ENCODE measurements at regions not wholly inside any gene's neighbourhood (a gene's known extent, or its start where the extent isn't known, plus 50 kb on each side); places are given as distances from the start of the nearest gene placed in this dataset.

DNA sequence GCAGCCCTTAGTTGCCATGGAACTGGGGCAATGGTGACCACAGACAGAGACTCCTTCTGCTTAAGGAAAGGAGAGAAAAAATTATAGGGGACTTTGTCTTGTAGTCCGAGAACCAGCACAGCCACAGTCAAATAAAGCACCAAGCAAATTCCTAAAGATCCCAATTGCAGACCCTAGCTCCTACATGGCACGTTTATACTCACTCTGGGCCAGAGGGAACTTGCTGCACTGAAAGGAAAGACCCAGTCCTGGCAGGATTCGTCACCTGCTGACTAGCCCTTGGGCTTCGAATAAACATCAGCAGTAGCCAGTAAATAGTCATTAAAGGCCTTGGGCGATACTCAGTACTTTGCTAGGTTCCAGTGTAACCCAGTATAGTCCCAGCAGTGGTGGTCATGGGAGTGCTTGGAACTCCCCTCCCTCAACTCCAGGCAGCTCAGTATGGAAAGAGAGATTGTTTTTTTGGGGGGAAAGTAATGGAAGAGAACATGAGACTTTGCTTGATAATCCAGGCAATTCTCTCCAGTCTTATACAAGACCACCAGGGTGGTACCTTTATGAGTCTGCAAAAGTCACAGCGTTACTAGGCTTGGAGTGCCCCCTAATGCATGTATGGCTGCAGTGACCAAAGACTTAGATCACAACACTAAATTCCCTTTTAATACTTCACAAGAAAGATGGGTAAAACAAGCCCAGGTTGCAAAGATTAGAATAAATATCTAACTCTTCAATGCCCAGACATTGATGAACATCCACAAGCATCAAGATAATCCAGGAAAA is 66.4 kb upstream of the AGTR1 start:
- no peaks in the 10 kb centered on the region for H3K4me1 ChIP-seq (ENCODE audit: insufficient read depth, low read length)
- no peaks in the 10 kb centered on the region for H3K9me3 ChIP-seq (ENCODE audit: low read length)
- no peak overlapping the region for H3K4me3 ChIP-seq (ENCODE audit: low read depth in 1 of 2, low read length in 2 of 2)
- H3K36me3 ChIP-seq (ENCODE audit: insufficient read depth, low read length): no peaks in the 10 kb centered on the region
- H3K27me3 ChIP-seq (ENCODE audit: control insufficient read depth in 1 of 2, insufficient read depth in 2 of 2, low read length in 2 of 2): no peaks in the 10 kb centered on the region
- H3K9ac ChIP-seq (ENCODE audit: low read length): no peak overlapping the region
- H3K27ac ChIP-seq (ENCODE audit: low read depth, low read length): no peak overlapping the region

DNA sequence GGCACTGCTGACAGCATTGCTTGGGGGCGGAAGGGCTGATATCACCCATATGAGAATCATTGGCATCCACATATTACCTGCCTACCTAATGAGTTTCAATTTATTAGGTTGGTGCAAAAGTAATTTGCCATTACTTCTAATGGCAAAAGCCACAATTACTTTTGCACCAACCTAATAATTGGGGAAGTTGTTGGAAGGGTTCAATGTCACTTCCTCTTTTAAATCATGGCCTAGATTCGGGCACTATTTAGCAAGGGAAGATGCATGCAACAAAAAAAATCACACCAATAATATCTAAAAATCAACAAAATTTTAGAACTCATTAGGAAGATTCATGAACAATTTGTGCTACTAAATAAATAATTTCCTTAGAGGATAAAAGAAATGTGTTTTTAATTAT is 56.0 kb upstream of the AGTR1 start:
- H3K9ac ChIP-seq (ENCODE audit: low read length): no peak overlapping the region
- H3K4me1 ChIP-seq (ENCODE audit: insufficient read depth, low read length): peaks cover 9% of the 10 kb centered on the region
- H3K4me3 ChIP-seq (ENCODE audit: low read depth in 1 of 2, low read length in 2 of 2): no peak overlapping the region
- no peaks in the 10 kb centered on the region for H3K36me3 ChIP-seq (ENCODE audit: insufficient read depth, low read length)
- H3K9me3 ChIP-seq (ENCODE audit: low read length): no peaks in the 10 kb centered on the region
- no peak overlapping the region for H3K27ac ChIP-seq (ENCODE audit: low read depth, low read length)
- no peaks in the 10 kb centered on the region for H3K27me3 ChIP-seq (ENCODE audit: control insufficient read depth in 1 of 2, insufficient read depth in 2 of 2, low read length in 2 of 2)

DNA sequence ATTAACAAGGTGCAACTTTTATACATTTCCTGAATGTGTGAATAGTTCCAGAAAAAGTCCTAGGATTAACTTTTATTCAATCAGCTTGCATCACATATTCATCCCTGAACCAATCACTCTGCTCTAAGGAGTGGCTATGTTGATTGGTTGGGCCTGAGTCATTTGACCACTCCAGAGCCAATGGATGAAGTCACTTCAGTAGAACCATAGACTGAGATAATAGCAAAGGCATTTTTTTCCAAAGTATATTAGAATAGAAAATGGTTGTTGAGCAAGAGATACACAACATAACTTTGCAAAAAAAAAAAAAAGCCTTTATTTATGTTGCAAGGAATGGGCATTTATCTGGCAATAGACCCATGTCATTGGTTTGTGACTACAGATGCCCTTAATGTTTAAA is 55.5 kb upstream of the AGTR1 start:
- Histone ChIP-seq H3K9ac (ENCODE audit: low read length) (no peak overlapping the region), H3K27me3 (ENCODE audit: control insufficient read depth in 1 of 2, insufficient read depth in 2 of 2, low read length in 2 of 2) (no peaks in the 10 kb centered on the region), H3K27ac (ENCODE audit: low read depth, low read length) (no peak overlapping the region), H3K4me1 (ENCODE audit: insufficient read depth, low read length) (peaks cover 9% of the 10 kb centered on the region), H3K4me3 (ENCODE audit: low read depth in 1 of 2, low read length in 2 of 2) (no peak overlapping the region), H3K9me3 (ENCODE audit: low read length) (no peaks in the 10 kb centered on the region), H3K36me3 (ENCODE audit: insufficient read depth, low read length) (no peaks in the 10 kb centered on the region)

DNA sequence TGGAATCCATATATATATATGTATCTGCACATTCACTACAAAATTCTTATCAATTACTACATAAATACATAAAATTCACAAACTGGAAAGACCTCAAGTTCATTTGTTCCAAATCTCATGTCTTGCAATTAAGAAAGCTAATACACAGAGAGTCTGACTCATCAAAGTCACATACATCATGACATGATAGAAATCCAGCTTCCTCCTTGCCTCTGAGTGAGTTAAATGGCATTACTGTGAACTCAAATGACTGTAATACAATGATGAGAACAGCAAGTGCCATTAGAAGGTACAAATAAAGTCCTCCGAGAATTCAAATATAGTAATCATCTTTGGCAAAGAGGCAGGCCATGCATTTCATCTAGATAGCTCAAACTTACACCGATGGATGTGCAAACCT is 55.1 kb upstream of the AGTR1 start:
- Histone ChIP-seq H3K4me3 (ENCODE audit: low read depth in 1 of 2, low read length in 2 of 2) (no peak overlapping the region), H3K36me3 (ENCODE audit: insufficient read depth, low read length) (no peaks in the 10 kb centered on the region), H3K4me1 (ENCODE audit: insufficient read depth, low read length) (peaks cover 9% of the 10 kb centered on the region), H3K9ac (ENCODE audit: low read length) (no peak overlapping the region), H3K9me3 (ENCODE audit: low read length) (no peaks in the 10 kb centered on the region), H3K27me3 (ENCODE audit: control insufficient read depth in 1 of 2, insufficient read depth in 2 of 2, low read length in 2 of 2) (no peaks in the 10 kb centered on the region), H3K27ac (ENCODE audit: low read depth, low read length) (no peak overlapping the region)

DNA sequence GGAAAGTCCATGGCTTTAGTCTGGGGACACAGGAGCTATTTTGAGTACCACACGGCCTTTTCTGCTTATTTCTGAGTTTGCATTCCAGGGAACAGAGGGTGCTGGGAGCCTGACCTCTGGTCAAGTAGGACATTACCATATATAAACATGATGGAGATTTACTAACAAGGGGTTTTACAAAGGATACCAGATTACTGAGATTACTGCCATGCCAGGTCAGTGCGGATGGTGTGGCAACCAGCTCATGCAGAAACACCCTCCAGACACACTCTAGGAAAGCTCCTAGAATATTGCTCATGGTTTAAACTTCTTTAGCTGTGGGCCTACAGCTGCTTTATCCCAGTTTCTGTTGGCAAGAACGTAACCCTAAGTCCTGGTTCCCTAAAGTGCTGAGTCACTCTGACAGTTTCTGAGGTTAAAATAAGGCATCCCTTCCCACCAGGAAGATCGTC is 54.3 kb upstream of the AGTR1 start:
- Histone ChIP-seq H3K27me3 (ENCODE audit: control insufficient read depth in 1 of 2, insufficient read depth in 2 of 2, low read length in 2 of 2) (no peaks in the 10 kb centered on the region), H3K36me3 (ENCODE audit: insufficient read depth, low read length) (no peaks in the 10 kb centered on the region), H3K9me3 (ENCODE audit: low read length) (no peaks in the 10 kb centered on the region), H3K4me1 (ENCODE audit: insufficient read depth, low read length) (peaks cover 9% of the 10 kb centered on the region), H3K9ac (ENCODE audit: low read length) (no peak overlapping the region), H3K4me3 (ENCODE audit: low read depth in 1 of 2, low read length in 2 of 2) (no peak overlapping the region), H3K27ac (ENCODE audit: low read depth, low read length) (no peak overlapping the region)

DNA sequence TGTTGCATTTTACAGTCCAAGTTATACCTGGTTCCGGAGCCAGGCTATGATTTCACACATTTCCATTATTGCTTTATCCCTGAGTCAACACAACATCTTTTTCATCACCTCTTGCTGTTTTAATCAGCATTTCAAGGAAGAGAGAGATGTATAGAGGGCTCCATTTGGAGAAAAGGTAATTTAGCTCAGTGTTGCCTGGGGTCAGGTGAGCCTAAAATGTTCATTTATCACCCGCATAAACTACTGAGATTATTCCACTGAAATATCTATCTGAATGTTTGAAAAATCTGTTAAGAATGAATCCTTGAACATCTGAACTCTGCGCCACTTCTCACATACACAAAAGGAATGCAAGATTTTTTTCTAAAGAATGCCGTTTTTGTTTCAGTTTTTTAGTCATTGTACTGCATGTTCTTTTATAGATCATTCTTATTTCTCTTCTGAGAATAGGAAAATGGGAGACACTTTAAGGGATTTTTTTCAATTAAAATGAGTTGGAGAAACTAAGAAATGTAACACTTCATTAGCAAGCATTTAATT is 51.5 kb upstream of the AGTR1 start:
- no peak overlapping the region for H3K27ac ChIP-seq (ENCODE audit: low read depth, low read length)
- no peak overlapping the region for H3K9ac ChIP-seq (ENCODE audit: low read length)
- H3K36me3 ChIP-seq (ENCODE audit: insufficient read depth, low read length): no peaks in the 10 kb centered on the region
- H3K27me3 ChIP-seq (ENCODE audit: control insufficient read depth in 1 of 2, insufficient read depth in 2 of 2, low read length in 2 of 2): no peaks in the 10 kb centered on the region
- H3K9me3 ChIP-seq (ENCODE audit: low read length): no peaks in the 10 kb centered on the region
- peaks cover 9% of the 10 kb centered on the region for H3K4me1 ChIP-seq (ENCODE audit: insufficient read depth, low read length)
- no peak overlapping the region for H3K4me3 ChIP-seq (ENCODE audit: low read depth in 1 of 2, low read length in 2 of 2)
